ENCODE measurements at regions not wholly inside any gene's neighbourhood (a gene's known extent, or its start where the extent isn't known, plus 50 kb on each side); places are given as distances from the start of the nearest gene placed in this dataset.

GRCh38 chr3:104885214-104885814, 481.4 kb upstream of the ALCAM start:
- ChIA-PET POLR2A (no interaction called here), CTCF (no interaction called here)
- in situ Hi-C loops (cut with HindIII; ENCODE audit: low pct_unique_long_range_greater_than_20kb, low sequenced_read_pairs), result no loop called here
- no TSS peak for BruUV-seq (replicated peaks)
- Histone ChIP-seq H3K27ac (ENCODE audit: low read length) (no peak overlapping the region), H3K4me3 (ENCODE audit: low read depth in 2 of 2, low read length in 2 of 2) (no peak overlapping the region), H3K36me3 (ENCODE audit: control insufficient read depth, insufficient read depth, low read length) (no peaks in the 10 kb centered on the region), H3K9me3 (ENCODE audit: control insufficient read depth, insufficient read depth, low read depth, low read length) (no peaks in the 10 kb centered on the region), H3K4me1 (ENCODE audit: control insufficient read depth, insufficient read depth, low read length) (no peaks in the 10 kb centered on the region), H3K27me3 (ENCODE audit: control insufficient read depth, insufficient read depth, low read length) (no peaks in the 10 kb centered on the region)
- TF ChIP-seq SIN3A (IDR thresholded peaks at IDR 0.05; ENCODE audit: borderline replicate concordance, insufficient read depth, low read depth, low read length), result no peak
- TF ChIP-seq, protein P1, sequence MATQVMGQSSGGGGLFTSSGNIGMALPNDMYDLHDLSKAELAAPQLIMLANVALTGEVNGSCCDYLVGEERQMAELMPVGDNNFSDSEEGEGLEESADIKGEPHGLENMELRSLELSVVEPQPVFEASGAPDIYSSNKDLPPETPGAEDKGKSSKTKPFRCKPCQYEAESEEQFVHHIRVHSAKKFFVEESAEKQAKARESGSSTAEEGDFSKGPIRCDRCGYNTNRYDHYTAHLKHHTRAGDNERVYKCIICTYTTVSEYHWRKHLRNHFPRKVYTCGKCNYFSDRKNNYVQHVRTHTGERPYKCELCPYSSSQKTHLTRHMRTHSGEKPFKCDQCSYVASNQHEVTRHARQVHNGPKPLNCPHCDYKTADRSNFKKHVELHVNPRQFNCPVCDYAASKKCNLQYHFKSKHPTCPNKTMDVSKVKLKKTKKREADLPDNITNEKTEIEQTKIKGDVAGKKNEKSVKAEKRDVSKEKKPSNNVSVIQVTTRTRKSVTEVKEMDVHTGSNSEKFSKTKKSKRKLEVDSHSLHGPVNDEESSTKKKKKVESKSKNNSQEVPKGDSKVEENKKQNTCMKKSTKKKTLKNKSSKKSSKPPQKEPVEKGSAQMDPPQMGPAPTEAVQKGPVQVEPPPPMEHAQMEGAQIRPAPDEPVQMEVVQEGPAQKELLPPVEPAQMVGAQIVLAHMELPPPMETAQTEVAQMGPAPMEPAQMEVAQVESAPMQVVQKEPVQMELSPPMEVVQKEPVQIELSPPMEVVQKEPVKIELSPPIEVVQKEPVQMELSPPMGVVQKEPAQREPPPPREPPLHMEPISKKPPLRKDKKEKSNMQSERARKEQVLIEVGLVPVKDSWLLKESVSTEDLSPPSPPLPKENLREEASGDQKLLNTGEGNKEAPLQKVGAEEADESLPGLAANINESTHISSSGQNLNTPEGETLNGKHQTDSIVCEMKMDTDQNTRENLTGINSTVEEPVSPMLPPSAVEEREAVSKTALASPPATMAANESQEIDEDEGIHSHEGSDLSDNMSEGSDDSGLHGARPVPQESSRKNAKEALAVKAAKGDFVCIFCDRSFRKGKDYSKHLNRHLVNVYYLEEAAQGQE (IDR thresholded peaks at IDR 0.05; ENCODE audit: insufficient read depth in 1 of 2, low read depth in 2 of 2, low read length in 1 of 2), result no peak
- TF ChIP-seq, protein P2, sequence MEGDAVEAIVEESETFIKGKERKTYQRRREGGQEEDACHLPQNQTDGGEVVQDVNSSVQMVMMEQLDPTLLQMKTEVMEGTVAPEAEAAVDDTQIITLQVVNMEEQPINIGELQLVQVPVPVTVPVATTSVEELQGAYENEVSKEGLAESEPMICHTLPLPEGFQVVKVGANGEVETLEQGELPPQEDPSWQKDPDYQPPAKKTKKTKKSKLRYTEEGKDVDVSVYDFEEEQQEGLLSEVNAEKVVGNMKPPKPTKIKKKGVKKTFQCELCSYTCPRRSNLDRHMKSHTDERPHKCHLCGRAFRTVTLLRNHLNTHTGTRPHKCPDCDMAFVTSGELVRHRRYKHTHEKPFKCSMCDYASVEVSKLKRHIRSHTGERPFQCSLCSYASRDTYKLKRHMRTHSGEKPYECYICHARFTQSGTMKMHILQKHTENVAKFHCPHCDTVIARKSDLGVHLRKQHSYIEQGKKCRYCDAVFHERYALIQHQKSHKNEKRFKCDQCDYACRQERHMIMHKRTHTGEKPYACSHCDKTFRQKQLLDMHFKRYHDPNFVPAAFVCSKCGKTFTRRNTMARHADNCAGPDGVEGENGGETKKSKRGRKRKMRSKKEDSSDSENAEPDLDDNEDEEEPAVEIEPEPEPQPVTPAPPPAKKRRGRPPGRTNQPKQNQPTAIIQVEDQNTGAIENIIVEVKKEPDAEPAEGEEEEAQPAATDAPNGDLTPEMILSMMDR (IDR thresholded peaks at IDR 0.05), result no peak
- no peak for TF ChIP-seq TCF7L2 (IDR thresholded peaks at IDR 0.05; ENCODE audit: low read depth, low read length)
- DNase-seq (ENCODE audit: low read depth, low spot score) (no peak), ATAC-seq (no peak)
- intact Hi-C loops (cut with micrococcal nuclease; ENCODE audit: unreplicated experiment), result no loop called here

DNA sequence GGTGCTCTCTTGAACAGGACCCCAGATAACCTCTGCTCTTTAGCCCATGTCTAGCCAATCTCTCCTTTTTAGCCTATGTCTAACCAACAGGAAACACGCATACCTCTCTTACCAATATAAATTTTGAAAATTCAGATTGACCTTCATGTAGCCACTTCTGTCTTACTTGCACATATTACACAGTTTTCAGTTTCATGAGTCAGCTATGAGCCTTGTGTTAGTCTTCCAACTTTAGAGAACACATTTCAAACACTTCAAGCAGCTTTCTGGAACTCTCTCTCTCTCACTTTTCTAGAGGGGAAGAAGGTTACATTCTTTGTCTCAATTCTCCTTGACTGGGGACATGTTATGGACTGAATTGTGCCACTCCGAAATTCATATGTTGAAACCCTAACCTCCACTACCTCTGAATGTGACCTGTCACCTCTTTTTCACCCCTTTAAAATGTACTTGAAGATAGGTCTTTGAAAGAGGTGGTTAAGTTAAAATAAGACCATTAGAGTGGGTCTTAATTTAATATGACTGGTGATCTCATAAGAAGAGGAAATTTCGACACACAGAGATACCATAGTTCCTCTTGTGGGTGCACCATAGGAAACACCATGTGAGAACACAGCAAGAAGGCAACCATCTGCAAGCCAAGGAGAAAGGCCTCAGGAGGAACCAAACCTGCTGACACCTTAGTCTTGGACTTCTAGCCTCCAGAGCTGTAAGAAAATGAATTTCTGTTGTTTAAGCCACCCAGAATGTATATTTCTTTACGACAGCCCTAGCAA, 480.3 kb upstream of the ALCAM start:
- ATAC-seq (no peak), DNase-seq (ENCODE audit: low read depth, low spot score) (no peak)
- Histone ChIP-seq H3K4me3 (ENCODE audit: low read depth in 2 of 2, low read length in 2 of 2) (no peak overlapping the region), H3K36me3 (ENCODE audit: control insufficient read depth, insufficient read depth, low read length) (no peaks in the 10 kb centered on the region), H3K9me3 (ENCODE audit: control insufficient read depth, insufficient read depth, low read depth, low read length) (no peaks in the 10 kb centered on the region), H3K4me1 (ENCODE audit: control insufficient read depth, insufficient read depth, low read length) (no peaks in the 10 kb centered on the region), H3K27me3 (ENCODE audit: control insufficient read depth, insufficient read depth, low read length) (no peaks in the 10 kb centered on the region), H3K27ac (ENCODE audit: low read length) (no peak overlapping the region)
- POLR2A ChIA-PET, result no interaction called here
- no TSS peak for BruUV-seq (replicated peaks)
- intact Hi-C loops (cut with micrococcal nuclease; ENCODE audit: unreplicated experiment) (no loop called here), in situ Hi-C loops (cut with HindIII; ENCODE audit: low pct_unique_long_range_greater_than_20kb, low sequenced_read_pairs) (no loop called here)
- CTCF ChIA-PET, result no interaction called here
- TF ChIP-seq, protein P2 (IDR thresholded peaks at IDR 0.05), result no peak
- TF ChIP-seq POLR2AphosphoS5 (IDR thresholded peaks at IDR 0.05; ENCODE audit: low read depth, low read length), result no peak
- TF ChIP-seq TCF7L2 (IDR thresholded peaks at IDR 0.05; ENCODE audit: low read depth, low read length), result no peak
- TF ChIP-seq, protein P1 (IDR thresholded peaks at IDR 0.05; ENCODE audit: insufficient read depth in 1 of 2, low read depth in 2 of 2, low read length in 1 of 2), result no peak
- no peak for TF ChIP-seq SIN3A (IDR thresholded peaks at IDR 0.05; ENCODE audit: borderline replicate concordance, insufficient read depth, low read depth, low read length)
